Activated CD4-positive, alpha-beta T cell treated with anti-CD3 and anti-CD28 coated beads, Interleukin-2, amount 50 U/mL, for 1 hour (primary cell): ENCODE measurements at regions not wholly inside any gene's neighbourhood (a gene's known extent, or its start where the extent isn't known, plus 50 kb on each side); places are given as distances from the start of the nearest gene placed in this dataset.
"Not testable (repeated sequence)": the region's sequence is repeated elsewhere in the genome, so short reads cannot be mapped to it uniquely, and the experiment has no call there.

ENCODE experiments used
- DNase-seq: peaks from one replicate; pipeline ENCODE4 v3.0.0-alpha.2; 2020

DNA sequence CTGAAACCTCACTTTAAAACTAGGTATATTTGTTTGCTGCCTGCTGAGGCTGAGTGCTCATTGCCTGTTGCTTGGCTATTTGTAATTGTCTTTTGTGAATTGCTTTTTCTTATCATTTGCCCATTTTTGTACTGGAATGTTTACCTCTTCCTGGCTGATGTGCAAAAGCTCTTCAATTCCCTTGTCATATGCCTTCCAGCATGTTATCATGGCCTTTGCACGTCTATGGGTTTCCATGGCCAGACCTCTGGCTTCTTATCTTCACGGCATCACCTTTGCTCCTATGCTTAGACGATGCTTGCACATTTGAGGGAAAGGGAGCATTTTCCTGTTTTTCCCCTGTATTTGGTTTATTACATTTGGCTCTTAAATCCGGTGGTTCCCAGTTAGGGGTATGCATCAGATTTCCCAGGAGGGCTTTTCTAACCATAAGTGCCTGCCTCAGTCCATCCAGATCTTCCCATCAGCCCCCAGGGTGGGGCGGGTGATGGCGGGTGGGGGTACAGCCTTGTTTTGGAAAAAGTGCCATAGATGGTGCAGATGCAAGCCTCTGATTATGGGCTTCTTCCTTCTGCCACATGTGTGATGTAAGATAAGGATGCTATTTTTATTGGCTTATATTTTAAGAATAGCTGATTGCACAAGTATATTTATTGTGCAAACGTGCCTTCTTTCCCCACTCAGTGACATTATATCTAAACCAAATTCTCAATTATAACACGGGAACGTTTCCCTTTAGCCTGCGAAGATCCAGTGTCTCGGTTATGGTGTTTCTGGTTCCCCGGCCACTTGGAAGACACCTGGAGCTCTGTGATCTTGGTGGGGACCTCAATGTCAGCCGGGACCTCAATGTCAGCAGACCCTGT is 70.6 kb upstream of the SEPTIN5 start:
- no peak for DNase-seq

DNA sequence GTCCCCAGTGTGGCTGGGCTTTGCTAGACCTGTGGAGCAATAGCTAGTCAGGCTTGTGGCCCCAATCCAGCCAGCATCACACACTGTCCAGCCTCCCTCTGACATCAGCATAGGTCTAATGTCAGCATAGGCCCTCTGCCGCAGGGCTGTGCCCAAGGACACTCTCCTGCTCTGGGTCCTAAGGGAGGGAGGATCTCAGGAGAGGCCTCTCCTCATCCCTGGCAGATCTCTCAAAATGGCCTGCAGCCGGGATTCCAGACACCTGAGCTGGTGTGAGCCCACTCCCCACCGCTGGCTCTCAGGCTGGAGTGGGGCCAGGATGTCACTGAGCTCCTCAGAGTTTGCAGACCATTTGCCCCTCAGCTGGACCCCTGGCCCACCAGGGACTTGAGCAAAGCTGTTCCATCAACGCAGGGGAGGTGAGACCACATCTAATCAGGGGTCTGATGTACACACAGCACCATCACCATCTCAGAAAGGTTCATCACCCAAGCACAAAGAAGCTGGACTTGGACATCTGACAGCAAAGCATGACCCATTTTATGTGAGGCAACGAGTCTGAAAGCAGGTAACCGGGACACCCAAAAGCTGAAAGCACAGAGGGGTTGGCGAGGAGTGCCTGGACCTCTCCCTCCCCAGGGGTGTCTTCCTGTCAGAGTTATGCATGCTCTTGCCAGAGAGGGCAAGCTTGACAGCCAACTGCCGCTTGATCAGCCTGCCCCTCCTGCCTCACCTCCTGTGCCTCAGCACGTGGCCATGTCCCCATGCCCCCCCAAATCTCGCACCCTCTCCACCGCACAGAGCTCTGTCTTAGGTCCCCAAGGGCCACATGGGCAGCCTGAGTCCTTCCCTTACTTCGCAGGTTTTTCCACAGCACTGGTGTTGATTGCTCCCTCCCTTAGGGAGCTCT is 69.7 kb upstream of the SEPTIN5 start:
- no peak for DNase-seq

DNA sequence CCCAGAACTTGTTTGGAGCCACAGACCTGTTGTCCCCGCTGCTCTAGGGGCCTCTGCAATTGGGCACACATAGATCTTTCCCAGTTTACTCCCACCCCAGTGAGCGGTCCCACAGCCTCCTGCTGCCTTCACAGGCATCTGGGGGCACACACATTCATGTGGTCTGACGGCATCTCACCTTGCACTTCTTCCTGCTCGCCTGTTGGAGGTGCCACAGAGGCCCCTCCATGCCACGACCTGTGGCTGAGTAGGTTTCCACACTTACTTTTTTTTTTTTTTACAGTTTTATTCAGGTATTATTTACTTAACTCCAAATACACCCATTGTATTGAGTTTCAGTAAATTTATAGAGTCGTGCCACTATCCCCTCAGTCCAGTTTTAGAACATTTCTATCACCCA is 68.9 kb upstream of the SEPTIN5 start:
- DNase-seq, result no peak

DNA sequence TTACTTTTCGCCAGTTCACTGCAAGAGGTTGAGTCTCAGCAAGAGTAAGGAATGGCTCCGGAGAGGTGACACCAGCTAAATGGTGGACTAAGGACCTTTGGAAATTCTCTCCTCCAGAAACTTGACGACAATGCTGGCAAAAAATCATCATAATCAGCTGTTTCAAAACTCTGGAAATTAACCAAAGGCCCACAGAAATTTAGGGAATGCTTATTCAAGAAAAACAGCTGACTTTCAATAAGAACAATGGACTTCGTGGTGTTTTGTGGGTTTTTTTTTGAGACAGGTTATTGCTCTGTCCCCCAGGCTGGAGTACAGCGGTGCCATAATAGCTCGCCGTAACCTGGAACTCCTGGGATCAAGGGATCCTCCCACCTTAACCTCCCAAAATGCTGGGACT is 68.4 kb upstream of the SEPTIN5 start:
- no peak for DNase-seq

DNA sequence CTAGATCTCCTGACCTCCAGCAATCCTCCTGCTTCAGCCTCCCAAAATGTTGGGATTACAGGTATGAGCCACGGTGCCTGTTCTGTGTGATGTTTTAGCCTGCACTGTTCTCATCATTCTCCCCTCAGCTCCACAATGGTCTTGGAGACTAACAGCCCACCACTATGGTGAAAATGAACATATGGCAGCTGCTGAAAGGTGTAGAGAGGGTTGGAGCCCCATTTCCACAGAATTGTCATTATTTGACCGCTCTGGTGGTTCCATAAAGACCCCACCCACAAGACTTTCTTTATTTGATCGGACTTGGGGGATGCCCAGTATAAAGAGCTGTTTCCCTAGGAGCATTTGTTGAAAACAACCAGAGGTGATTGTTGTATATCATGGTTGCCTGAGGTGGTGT is 67.9 kb upstream of the SEPTIN5 start:
- DNase-seq, result no peak

DNA sequence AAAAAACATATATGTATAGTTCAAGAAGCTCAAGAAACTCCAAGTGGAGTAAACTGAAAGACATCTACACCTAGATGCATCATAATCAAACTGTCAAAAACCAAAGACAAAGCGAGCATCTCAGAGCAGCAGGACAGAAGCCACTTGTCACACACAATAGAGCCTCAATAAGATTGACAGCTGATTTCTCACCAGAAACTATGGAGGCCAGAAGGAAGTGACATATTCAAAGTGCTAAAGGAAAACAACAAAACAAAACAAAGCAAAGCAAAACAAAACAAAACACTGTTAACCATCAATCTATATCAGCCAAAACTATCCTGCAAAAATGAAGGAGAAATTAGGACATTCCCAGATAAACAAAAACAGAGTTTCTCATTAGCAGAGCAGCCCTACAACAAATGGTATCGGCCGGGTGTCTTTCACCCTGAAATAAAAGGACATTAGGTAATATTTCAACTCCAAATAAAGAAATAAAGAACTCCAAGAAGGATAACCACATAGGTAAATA is 65.8 kb upstream of the SEPTIN5 start:
- no peak for DNase-seq

DNA sequence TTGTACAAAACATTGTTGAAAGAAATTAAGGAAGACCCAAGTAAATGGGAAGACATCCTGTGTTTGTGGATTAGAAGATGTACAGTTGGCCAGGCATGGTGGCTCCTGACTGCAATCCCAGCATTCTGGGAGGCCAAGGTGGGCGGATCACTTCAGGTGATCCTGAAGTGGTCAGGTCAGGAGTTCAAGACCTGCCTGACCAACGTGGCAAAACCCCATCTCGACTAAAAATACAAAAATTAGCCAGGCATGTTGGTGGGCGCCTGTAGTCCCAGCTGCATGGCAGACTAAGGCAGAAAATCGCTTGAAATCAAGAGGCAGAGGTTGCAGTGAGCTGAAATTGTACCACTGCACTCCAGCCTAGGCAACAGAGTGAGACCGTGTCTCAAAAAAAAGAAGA is 62.0 kb upstream of the SEPTIN5 start:
- DNase-seq, result no peak

DNA sequence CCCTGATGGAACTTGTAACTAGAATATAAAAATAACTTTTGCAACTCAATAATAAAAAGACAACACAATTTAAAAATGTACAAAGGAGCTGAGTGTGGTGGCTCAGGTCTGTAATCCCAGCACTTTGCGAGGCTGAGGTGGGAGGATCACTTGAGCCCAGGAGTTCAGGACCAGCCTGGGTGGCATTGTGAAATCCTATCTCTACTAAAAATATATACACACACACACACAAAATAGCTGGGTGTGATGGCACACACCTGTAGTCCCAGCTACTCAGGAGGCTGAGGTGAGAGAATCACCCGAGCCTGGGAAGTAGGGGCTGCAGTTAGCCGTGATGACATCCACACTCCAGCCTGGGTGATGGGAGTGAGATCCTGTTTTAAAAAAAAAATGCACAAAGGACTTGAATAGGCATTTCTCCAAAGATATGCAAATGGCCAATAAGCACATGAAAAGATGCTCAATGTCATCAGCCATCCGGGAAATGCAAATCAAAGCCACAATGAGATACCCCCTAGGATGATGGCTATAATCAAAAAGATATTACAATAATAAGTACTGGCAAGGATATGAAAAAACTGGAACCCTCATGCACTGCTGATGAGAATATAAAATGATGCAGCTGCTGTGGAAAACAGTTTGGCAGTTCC is 59.8 kb upstream of the SEPTIN5 start:
- DNase-seq, result no peak

DNA sequence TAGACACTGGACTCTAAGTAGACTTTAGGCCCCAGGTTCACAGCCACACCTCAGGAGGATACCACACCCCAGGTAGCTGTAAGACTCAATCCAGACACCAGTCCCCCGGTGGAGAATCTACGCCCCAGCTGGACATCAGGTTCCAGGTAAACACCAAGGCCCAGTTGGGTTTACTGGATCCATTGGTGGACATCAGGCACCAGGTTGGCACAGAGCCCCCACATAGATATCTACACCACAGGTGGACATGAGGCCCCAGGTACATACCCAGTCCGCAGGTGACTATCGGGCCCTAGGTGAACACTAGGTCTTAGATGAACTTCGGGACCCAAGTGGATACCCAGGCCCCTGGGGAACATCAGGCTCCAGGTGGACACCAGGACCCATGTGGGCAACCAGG is 58.9 kb upstream of the SEPTIN5 start:
- no peak for DNase-seq

DNA sequence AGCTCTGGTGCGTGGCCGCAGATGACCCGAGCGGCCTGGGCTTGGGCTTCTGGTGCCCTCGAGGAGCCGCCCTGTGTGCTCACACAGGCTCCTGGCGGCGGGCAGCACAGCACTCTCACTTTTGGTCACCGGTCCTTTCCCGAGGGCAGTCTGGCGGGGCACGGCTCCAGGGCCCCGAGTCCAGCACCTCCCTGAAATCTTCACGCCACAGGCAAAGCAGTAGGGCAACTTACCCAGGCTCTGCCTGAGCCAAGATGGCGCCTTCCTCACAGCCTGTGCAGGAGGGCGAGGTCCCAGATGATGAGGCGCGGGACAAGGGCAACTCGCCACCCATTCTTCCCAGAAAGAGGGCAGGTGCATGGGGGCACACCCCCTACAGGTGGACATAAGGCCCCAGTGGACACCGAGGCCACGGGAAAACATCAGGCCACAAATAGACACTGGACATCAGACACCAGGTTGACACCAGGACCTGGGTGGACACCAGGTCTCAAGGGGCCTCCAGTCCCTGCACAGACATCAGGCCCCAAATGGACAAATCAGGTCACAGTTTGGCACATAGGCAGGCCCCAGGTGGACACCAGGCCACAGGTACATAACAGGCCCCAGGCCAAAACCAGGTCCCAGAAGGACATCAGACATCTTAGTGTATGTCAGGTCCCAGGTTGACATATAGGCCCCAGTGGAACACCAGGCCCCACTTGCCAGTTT is 57.6 kb upstream of the SEPTIN5 start:
- DNase-seq, result no peak

DNA sequence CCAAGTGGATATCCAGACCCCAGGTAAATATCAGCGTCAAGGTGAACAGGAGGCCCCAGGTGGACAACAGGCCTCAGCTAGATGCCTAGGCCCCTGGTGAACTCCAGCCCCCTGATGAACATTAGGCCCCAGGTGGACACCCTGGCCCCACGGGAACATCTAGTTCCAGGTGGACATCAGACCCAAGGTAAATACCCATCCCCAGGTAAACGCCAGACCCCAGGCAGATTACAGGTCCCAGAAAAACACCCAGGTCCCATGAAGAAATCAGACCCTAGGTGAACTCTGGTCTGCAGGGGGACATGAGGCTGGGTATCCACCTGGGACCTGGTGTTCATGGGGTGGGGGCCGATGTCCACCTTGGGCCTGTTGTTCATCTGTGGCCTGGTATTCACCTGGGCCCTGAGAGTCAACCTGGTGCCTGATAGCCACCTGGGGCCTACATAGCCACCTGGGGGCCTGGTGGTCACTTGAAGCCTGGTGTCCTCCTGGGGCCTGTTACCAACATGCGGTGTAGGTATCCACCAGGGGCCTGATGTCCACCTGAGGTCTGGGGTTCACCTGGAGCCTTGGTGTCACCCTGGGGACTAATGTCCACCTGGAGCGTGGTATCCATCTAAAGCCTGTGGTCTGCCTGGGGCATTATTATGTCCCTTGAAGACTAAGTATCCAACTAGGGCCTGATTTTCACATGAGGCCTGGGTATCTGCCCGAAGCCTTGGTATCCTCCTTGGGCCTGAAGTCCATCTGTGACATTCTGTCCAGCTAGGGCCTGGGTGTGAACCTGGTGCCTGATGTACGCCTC is 56.8 kb upstream of the SEPTIN5 start:
- no peak for DNase-seq

DNA sequence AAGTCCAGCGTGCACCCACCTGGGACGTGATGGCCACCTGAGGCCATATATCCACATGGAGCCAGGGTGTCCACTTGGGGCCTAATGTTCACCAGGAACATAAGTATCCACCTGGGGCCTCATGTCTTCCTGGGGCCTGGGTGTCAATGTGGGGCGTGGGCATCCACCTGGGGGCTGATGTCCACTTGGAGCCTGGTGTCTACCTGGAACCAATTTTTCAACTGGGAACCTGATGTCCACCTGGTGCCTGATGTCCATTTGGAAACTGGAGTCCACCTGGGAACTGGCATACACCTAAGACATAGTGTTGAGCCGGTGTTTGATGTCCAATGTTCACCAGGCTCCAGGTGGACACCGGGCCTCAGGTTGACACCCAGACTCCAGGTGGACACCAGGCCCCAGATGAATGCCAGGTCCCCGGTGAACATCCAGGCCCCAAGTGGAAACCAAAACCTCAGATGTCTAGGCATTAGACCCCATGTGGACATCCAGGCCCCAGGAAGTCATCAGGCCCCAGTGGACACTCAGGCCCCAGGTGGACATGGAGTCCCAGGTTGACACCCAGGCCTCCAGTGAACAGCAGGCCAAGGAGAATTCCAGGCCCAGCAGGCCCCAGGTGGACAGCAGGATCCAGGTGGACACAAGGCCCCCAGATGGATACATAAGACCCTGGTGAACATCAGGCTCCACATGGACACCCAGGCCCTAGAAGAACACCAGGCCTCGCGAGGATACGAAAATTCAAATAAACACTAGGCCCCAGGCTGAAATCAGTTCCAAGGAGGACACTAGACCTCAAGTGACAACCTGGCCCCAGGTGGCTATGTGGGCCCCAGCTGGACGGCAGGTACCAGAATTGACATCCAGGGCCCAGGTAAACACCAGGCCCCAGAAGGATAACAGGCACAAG is 56.0 kb upstream of the SEPTIN5 start:
- no peak for DNase-seq

DNA sequence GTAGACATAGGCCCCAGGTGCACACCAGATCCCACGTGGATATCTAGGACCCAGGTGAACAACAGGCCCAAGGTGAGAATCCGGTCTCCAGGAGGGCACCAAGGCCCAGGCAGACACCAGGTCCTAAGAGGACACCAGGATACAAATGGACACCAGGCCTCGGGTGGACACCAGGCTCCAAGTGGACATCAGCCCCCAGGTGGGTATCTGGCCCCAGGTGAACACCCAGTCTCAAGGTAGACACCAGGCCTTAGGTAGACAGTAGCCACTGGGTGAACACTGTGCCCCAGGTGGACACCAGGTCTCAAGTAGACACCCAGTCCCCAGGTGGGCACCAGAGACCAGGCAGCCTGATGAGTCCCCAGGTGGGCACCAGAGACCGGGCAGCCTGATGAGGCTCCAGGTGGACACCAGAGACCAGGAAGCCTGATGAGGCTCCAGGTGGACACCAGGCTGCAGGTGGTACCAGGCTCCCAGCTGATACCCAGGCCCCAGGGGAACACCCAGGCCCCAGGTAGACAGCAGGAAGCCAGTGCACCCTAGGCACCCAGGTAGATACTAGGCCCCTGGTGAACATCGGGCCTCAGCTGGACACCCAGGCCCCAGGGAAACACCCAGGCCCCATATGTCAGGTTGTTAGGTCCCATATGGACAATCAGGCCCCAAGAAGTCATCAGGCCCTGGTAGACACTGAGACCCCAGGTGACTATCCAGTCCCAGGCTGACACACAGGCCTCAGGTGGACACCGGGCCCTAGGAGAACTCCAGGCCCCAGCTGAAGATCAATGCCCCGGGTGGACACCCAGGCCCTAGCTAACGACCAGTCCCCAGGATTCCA is 55.1 kb upstream of the SEPTIN5 start:
- no peak for DNase-seq

DNA sequence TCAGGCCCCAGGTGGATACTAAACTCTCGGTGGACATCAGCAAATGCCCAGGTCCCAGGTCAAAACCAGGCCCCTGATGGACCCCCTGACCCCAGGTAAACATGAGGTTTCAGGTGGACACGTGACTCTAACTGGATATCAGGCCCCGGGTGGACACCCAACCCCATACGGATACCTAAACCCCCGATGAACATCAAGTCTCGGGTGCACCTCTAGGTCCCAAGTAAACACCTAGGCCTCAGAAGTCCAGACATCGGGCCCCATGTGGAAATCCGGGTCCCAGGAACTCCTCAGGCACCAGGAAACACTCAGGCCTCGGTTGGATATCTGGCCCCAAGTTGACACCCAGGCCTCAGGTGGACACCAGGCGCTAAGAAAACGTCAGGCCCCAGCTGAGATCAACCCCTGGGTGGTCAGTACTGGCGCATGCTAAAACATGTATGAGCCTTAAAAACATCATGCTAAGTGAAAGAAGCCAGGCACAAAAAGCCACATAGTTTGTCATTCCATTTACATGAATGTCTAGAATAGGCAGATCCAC is 54.4 kb upstream of the SEPTIN5 start:
- no peak for DNase-seq

DNA sequence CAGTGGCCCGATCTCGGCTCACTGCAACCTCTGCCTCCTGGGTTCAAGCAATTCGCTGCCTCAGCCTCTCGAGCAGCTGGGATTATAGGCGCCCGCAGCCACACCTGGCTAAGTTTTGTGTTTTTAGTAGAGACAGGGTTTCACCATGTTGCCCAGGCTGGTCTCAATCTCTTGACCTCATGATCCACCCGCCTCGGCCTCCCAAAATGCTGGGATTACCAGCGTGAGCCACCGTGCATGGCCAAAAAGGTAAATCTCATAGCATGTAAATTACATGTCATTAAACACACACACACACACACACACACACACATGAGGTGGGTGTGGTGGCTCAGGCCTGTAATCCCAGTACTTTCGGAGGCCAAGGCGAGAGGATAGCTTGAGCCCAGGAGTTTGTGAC is 53.7 kb upstream of the SEPTIN5 start:
- DNase-seq, result not testable (repeated sequence)

DNA sequence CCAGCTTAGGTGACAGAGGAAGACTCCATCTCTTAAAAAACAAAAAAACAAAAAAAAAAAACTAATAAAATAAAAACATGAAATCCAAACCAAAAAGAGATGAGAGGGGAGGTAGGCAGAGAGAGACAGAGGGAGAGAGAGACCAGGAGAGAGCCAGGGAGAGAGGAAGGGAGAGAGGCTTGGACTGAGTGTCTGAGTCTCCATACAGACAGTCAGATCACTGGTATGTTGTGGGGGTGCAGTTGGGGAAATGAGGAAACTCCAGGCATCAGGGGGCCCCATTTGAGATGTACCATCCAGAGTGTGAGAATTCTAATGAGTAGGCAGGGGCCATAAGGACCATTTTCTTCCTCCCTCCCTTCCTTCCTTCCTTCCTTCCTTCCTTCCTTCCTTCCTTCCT is 53.1 kb upstream of the SEPTIN5 start:
- DNase-seq, result no peak

DNA sequence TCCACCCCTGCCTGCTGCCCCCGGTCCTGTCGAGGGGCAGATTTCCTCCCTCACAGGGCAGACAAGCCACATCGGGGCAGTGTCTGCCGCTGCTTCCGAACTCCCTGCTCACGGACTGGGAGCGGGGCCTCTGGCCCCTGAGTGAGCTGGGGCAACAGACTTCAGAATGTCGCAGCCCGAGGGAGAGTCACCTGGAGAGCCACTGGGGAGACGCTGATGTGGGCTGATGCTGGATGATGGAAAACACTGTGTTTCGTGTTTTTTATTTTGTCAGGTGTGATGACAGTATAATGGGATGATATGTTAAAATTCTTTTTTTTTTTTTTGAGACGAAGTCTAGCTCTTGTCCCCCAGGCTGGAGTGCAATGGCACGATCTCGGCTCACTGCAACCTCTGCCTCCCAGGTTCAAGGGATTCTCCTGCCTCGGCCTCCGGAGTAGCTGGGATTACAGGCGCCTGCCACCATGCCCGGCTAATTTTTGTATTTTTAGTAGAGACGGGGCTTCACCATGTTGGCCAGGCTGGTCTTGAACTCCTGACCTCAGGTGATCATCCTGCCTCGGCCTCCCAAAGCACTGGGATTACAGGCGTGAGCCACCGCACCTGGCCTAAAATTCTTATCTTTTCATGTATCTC is 52.1 kb upstream of the SEPTIN5 start:
- DNase-seq, result not testable (repeated sequence)

DNA sequence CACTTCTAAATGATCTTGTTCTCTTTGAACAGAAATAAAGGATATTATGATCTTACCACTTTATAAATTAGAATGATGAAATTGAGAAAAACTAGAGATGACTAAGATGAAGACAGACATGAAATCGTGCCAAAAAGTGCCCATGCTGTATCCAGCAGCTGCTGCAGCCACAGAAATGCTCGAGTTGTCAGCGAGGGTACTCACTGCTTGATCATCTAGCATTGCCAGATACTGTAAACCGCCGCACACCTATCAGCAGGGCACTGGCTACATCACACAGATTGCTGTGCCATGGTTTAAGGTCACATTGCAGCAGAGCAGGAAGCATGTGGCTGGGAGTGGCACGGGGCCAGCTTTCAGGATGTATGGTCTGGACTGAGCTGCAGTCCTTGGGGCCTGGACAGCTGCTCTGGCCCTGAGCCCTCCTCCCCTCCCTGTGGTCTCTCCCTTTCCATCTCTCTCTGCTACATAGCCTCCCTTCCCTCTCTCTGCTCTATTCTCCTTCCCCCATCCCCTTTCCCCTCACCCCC is 51.0 kb upstream of the SEPTIN5 start:
- DNase-seq, result no peak
